WTC11 (cell line): ENCODE measurements at regions not wholly inside any gene's neighbourhood (a gene's known extent, or its start where the extent isn't known, plus 50 kb on each side); places are given as distances from the start of the nearest gene placed in this dataset.

Experiments
- CTCF ChIP-seq: fragments of 200-600 bp; IDR thresholded peaks from 2 replicates; pipeline ENCODE4 v1.8.0; 2022; ENCODE audit warnings: antibody characterized with exemption
- FOXK1 ChIP-seq: sonication (generic); formaldehyde crosslinking; IDR thresholded peaks from 2 replicates; pipeline ENCODE4 v1.8.0; 2022; ENCODE audit warnings: mild to moderate bottlenecking, moderate library complexity, missing genetic modification reagents
- FOXP4 ChIP-seq: sonication (generic); formaldehyde crosslinking; IDR thresholded peaks from 2 replicates; pipeline ENCODE4 v1.8.0; 2022; ENCODE audit warnings: mild to moderate bottlenecking, missing genetic modification reagents
- MAX ChIP-seq: sonication (generic); formaldehyde crosslinking; IDR thresholded peaks from 2 replicates; pipeline ENCODE4 v1.8.0; 2022; ENCODE audit warnings: mild to moderate bottlenecking, missing genetic modification reagents
- NR2C2 ChIP-seq: sonication (generic); formaldehyde crosslinking; IDR thresholded peaks from 2 replicates; pipeline ENCODE4 v1.8.0; 2022; ENCODE audit warnings: mild to moderate bottlenecking, missing genetic modification reagents
- PRDM15 ChIP-seq: sonication (generic); formaldehyde crosslinking; IDR thresholded peaks from 2 replicates; pipeline ENCODE4 v1.8.0; 2022; ENCODE audit warnings: missing genetic modification reagents
- RELA ChIP-seq: sonication (generic); formaldehyde crosslinking; IDR thresholded peaks from 2 replicates; pipeline ENCODE4 v1.8.1; 2022; ENCODE audit warnings: missing genetic modification reagents, mild to moderate bottlenecking, borderline replicate concordance
- SOX15 ChIP-seq: fragments of 250-450 bp; sonication (Bioruptor Pico); IDR thresholded peaks from 2 replicates; pipeline ENCODE4 v1.9.0; 2021; ENCODE audit warnings: mild to moderate bottlenecking
- USF2 ChIP-seq: sonication (generic); formaldehyde crosslinking; IDR thresholded peaks from 2 replicates; pipeline ENCODE4 v1.8.1; 2023; ENCODE audit warnings: mild to moderate bottlenecking, missing genetic modification reagents, moderate library complexity
- ZNF121 ChIP-seq: sonication (generic); formaldehyde crosslinking; IDR thresholded peaks from 2 replicates; pipeline ENCODE4 v1.8.0; 2023; ENCODE audit warnings: missing genetic modification reagents
- ZNF263 ChIP-seq: sonication (generic); formaldehyde crosslinking; IDR thresholded peaks from 2 replicates; pipeline ENCODE4 v1.8.1; 2022; ENCODE audit warnings: low read depth, mild to moderate bottlenecking, moderate library complexity, missing genetic modification reagents
- ZNF423 ChIP-seq: fragments of 250-450 bp; sonication (Bioruptor Pico); IDR thresholded peaks from 2 replicates; pipeline ENCODE4 v2.1.2; 2022; ENCODE audit warnings: mild to moderate bottlenecking, moderate library complexity

GRCh38 chr6:113570161-113570560, 287.0 kb upstream of the MARCKS start:
- no peak for TF ChIP-seq FOXK1 (CRISPR knock-in tag)
- no peak for TF ChIP-seq CTCF
- TF ChIP-seq FOXP4 (CRISPR knock-in tag) = no peak
- TF ChIP-seq ZNF423 = no peak
- TF ChIP-seq MAX (CRISPR knock-in tag) = no peak
- no peak for TF ChIP-seq PRDM15 (CRISPR knock-in tag)
- no peak for TF ChIP-seq USF2
- no peak for TF ChIP-seq ZNF121 (CRISPR knock-in tag)
- TF ChIP-seq SOX15 (CRISPR knock-in tag) = no peak
- TF ChIP-seq NR2C2 (CRISPR knock-in tag) = no peak
- no peak for TF ChIP-seq RELA (CRISPR knock-in tag)
- TF ChIP-seq ZNF263 (CRISPR knock-in tag) = no peak
